HG03575 (cell line): ENCODE measurements at regions not wholly inside any gene's neighbourhood (a gene's known extent, or its start where the extent isn't known, plus 50 kb on each side); places are given as distances from the start of the nearest gene placed in this dataset.
"Not testable (repeated sequence)": the region's sequence is repeated elsewhere in the genome, so short reads cannot be mapped to it uniquely, and the experiment has no call there.

Source experiments
- ATAC-seq: cut with Tn5 transposase; IDR thresholded peaks from one replicate; pipeline ENCODE4 v1.9.1; 2021; ENCODE audit not compliant: unreplicated experiment, insufficient number of reproducible peaks, low FRiP score; ENCODE audit errors: extremely low read depth

DNA sequence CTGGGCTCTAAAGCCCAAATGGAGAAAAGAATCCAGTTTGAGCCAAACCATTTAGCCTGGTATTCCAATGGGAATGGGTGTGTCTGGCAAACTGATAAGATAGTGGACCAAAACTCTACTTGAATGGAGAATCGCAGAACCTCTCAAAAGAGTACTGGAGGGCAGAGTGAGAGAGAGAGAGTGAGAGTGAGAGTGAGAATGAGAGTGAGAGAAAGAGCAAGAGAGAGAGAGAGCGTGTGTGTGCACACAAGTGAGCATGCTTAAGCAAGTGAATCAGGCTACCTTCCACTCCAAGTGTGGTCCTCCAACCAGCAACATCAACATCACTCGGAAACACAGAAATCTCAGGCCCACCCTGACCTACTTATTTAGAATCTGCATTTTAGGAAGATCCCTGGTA lies 58.8 kb downstream of the UQCRFS1 start:
- no peak for ATAC-seq

DNA sequence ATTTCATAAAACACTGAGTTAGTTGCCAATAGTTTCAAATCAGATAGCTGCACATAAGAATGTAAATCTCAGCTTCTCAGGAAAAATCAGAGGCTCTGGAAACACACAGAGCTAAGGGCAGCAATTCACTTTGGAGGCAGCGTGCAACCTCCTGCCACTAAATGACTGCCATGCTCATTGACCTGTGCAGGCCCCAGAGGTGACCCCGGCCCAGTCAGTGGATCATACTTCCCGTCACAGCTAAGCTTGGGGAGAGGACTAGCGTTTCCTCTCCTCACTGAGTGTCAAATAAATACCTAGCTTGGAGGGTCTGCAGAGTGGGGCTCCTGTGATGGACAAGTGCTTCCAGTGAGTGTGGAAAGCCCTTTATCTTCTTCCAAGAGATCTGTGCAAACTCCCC lies 67.2 kb downstream of the UQCRFS1 start:
- ATAC-seq, result no peak

GRCh38 chr19:29143183-29143582 lies 69.8 kb downstream of the UQCRFS1 start:
- ATAC-seq, result no peak

- ATAC-seq, result no peak
These were observed 73.7 kb downstream of the UQCRFS1 start for GRCh38 chr19:29139227-29139626.

- not testable (repeated sequence) for ATAC-seq
These were observed 74.7 kb downstream of the UQCRFS1 start for GRCh38 chr19:29138206-29138605.

DNA sequence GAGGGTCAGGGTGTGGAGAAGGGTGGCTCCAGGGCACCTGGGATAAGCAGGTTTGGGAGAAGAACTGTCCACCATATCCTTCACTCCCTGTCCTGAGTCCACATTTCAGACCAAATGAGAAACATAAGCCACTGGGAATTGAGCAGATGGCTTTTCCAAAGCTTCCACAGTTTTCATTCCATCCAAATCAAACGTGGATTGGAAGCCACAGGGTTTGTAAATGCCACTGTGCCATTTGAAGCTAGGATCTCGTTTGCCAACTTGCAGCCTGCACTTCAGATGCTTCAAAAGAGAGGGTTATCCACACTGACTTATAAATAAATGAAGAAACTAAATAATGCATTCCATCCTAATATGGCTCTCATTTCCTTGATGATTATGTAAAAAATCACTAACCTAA lies 81.5 kb downstream of the UQCRFS1 start:
- ATAC-seq, result no peak

DNA sequence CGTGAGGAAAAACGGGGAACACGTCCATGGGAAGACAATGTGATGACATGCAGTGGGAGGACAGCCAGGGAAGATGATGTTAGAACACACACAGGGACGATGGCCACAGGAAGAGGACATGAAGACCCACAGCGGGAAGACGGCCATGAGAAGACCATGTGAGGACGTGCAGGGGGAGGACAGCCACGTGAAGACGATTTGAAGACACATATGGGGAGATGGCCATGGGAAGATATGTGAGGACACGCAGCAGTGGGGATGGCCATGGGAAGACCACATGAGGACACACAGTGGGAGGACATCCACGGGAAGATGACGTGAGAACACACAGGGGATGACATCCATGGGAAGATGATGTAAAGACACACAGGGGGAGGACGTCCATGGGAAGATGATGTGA lies 83.8 kb downstream of the UQCRFS1 start:
- ATAC-seq, result no peak

DNA sequence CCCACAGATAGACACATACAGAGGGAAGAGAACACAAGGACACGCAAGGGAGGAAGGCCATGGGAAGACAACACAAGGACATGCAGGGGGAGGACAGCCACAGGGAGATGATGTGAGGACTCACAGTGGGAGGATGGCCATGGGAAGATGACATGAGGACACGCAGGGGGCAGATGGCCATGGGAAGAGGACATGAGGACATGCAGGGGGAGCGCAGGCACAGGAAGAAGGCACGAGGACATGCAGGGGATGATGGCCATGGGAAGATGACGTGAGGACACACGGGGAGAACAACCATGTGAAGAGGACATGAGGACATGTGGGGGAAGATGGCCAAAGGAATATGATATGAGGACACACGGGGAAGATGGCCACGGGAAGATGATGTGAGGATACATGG lies 84.7 kb downstream of the UQCRFS1 start:
- no peak for ATAC-seq

- no peak for ATAC-seq
These were observed 90.8 kb downstream of the UQCRFS1 start for GRCh38 chr19:29122185-29122584.

DNA sequence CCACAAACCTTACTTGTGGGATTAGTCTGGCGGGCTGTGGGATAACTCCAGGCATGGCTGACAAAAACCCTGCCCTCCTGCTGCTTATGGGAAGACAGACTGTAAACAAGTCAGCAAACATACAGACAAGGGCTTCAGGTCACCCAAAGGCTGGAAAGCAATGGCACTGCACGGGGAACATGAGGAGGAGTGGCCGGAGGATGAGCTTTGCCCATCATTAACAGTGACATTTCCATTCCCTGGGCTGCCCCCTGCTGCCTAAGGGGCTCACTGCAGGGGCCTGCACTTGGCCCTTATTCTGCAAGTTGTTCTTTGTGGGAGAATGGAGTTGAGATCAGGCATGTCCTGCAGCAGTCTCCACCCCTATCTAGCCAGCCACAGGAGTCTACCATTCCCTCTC lies 91.3 kb downstream of the UQCRFS1 start:
- no peak for ATAC-seq

DNA sequence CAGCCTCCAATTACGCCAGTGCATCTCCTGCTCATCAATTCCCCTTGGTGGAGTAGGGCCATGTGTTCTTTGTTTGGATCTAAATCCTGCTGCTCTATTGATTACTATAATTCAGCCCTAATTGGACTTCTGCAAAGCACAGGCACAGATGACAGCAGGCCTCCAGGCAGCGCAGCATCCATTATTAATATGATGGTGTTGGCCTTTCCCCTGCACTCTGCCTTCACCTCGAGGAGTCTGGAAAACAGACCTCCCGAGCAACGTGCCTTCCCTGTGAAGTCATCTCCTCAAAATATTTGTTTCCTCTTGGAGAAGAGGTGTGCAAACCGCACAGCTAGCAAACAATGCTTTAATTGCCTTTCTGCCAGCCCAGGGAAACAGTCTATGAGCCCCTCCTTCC lies 92.5 kb downstream of the UQCRFS1 start:
- ATAC-seq, result no peak

DNA sequence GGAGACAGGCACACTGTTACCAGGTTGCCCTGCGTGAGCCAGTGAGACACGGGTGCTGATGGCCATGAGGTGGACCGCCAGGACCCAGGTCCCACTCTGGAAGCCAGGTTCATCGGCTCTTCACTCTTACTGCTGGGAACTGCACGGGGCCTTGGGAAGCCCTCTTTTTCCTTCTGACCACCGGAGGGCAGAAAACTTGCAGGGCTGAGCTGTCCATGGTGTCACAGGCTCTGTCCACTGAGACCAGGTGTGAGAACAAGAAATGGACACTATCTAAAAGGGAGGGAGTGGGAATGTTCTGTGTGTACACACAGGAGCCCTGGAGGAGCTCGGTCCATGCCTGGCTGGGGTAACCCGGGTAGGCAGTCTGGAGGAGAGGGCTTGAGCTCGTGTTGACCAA lies 93.4 kb downstream of the UQCRFS1 start:
- ATAC-seq, result no peak

- no peak for ATAC-seq
These were observed 94.6 kb downstream of the UQCRFS1 start for GRCh38 chr19:29118389-29118788.

GRCh38 chr19:29117926-29118325 lies 95.0 kb downstream of the UQCRFS1 start:
- ATAC-seq, result no peak

DNA sequence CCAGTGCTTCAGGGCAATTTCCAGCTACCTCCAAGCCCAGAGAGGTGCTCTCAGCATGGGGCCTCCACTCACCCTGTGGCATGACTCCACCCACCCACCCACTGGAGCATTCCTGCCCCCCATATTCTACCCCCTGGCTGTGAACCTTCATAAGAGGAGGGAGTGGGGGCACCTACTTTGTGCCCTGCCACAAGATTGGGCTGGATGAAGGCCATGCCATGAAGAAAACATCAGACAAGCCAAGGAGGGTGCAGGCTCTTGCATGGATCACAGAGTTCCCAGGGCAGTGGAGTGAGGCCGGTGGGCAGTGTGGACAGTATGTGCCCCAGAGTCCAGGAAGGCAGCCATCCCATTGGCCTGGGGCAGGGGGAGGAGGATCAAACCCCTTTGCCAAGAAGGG lies 97.8 kb downstream of the UQCRFS1 start:
- no peak for ATAC-seq

DNA sequence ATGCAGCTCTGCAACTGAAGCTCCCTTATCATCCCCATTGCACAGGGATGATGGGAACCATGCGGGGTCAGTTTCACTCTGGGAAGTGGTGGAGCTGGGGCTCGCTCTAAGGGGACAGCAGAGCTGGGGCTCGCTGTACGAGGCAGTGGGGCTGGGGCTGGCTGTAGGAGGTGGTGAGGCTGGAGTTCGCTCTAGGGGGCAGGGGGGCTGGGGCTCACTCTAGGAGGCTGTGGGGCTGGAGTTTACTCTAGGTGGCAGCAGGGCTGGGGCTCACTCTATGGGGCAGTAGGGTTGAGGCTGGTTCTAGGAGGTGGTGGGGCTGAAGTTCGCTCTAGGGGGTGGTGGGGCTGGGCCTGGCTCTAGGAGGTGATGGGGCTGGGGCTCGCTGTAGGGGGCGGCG lies 99.1 kb downstream of the UQCRFS1 start:
- no peak for ATAC-seq

- no peak for ATAC-seq
These were observed 101.4 kb downstream of the UQCRFS1 start for GRCh38 chr19:29111576-29111975.

DNA sequence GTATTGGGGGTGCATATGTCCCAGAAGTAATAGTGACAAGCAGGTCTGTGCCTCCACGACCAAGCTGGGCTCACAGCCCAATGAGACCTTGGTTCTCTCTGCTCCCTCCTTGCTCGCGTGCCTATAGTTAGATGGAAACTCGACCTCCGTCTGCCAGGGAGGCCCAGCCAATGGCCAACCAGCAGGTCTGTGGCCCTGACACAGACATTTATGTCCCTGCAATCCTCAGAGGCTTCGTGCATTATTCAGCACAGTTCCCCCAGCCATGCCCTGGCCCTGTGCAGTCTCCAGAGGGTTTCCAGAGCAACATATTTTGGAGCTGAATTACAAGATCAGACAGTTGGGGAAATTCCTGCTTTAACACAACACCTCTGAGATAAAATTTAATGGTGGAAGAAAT lies 105.1 kb downstream of the UQCRFS1 start:
- no peak for ATAC-seq

GRCh38 chr19:29106346-29106885 lies 106.5 kb downstream of the UQCRFS1 start:
- no peak for ATAC-seq

DNA sequence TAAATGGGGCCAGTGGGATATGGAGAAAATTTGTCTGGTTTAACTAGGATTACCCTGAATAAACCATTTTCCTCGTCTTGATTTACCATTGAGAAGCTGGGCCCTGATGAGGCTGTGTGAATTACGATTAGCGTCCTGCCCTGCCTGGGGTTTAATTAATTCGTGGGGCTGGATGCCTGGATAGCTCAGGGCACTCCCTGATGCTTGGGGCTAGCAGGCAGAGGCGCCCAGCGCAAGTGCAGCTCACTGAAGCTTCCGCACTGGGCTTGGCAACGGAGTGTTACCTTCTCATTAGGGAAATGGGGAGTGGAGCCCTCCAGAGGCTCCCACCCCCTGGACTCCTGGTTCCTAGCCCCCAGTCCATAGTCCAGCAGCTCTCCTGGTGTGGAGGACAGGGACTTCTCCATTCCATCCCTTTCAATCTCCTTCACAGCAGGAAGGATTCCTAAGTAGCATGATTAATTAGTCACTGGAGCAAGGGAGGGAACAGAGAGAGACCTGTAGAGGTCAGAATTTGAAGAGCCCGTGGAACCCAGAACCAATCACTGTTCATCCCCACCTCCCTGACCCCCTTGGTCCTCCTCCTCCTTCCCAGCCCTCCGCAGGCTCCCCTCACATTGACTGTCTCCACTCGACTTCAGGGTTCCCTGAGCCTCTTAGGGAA lies 107.2 kb downstream of the UQCRFS1 start:
- ATAC-seq, result no peak

- ATAC-seq, result no peak
These were observed 108.2 kb downstream of the UQCRFS1 start for GRCh38 chr19:29104605-29105241.
